ENCODE measurements at regions not wholly inside any gene's neighbourhood (a gene's known extent, or its start where the extent isn't known, plus 50 kb on each side); places are given as distances from the start of the nearest gene placed in this dataset.

DNA sequence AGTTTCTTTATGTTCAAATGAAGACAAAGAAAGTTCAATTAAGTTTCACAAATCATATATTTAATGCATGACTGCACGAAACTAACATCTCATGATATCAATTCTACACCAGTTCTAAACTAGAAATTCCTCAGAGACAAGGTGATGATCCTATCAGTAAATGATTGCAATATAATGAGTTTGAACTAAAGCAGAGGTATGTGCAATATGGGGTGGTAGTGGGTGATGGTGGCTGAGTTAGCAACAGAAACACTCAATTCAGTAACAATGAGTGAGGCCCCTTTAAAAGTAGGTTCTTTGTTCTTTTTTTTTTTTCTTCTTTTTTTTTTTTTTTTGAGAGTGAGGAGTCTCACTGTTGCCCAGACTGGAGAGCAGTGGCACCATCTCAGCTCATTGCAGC lies 1551.7 kb upstream of the GOT2 start:
- TF ChIP-seq, protein P1, sequence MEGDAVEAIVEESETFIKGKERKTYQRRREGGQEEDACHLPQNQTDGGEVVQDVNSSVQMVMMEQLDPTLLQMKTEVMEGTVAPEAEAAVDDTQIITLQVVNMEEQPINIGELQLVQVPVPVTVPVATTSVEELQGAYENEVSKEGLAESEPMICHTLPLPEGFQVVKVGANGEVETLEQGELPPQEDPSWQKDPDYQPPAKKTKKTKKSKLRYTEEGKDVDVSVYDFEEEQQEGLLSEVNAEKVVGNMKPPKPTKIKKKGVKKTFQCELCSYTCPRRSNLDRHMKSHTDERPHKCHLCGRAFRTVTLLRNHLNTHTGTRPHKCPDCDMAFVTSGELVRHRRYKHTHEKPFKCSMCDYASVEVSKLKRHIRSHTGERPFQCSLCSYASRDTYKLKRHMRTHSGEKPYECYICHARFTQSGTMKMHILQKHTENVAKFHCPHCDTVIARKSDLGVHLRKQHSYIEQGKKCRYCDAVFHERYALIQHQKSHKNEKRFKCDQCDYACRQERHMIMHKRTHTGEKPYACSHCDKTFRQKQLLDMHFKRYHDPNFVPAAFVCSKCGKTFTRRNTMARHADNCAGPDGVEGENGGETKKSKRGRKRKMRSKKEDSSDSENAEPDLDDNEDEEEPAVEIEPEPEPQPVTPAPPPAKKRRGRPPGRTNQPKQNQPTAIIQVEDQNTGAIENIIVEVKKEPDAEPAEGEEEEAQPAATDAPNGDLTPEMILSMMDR (IDR thresholded peaks at IDR 0.05), result no peak
- TF ChIP-seq POLR2A (IDR thresholded peaks at IDR 0.05), result no peak

All from testis (tissue), 2 donors.